Right renal pelvis (tissue), 4 donors: ENCODE measurements at regions not wholly inside any gene's neighbourhood (a gene's known extent, or its start where the extent isn't known, plus 50 kb on each side); places are given as distances from the start of the nearest gene placed in this dataset.

Experiments
- DNase-seq, 4 donors: peaks; one replicate each; pipeline ENCODE4 v3.0.0-alpha.2; 2013; ENCODE audit warnings: low read depth in 4 of 4, low spot score in 3 of 4, missing footprints in 1 of 4

GRCh38 chr1:94620345-94621031 is 78.9 kb upstream of the F3 start:
- no peak for DNase-seq

GRCh38 chr1:94619731-94620130 is 78.2 kb upstream of the F3 start:
- no peak for DNase-seq

GRCh38 chr1:94617957-94618739 is 76.6 kb upstream of the F3 start:
- DNase-seq = no peak

GRCh38 chr1:94617134-94617805 is 75.7 kb upstream of the F3 start:
- DNase-seq = no peak

GRCh38 chr1:94616506-94616905 is 74.9 kb upstream of the F3 start:
- DNase-seq = no peak

- no peak for DNase-seq
Observed at GRCh38 chr1:94614996-94615395, 73.4 kb upstream of the F3 start.

GRCh38 chr1:94614168-94614815 is 72.7 kb upstream of the F3 start:
- no peak for DNase-seq

- DNase-seq = no peak
Observed at GRCh38 chr1:94612525-94613204, 71.1 kb upstream of the F3 start.

GRCh38 chr1:94611681-94612475 is 70.3 kb upstream of the F3 start:
- DNase-seq = no peak

- no peak for DNase-seq
Observed at GRCh38 chr1:94609619-94610018, 68.1 kb upstream of the F3 start.

GRCh38 chr1:94608852-94609530 is 67.4 kb upstream of the F3 start:
- no peak for DNase-seq

GRCh38 chr1:94608142-94608851 is 66.7 kb upstream of the F3 start:
- no peak for DNase-seq

- no peak for DNase-seq
Observed at GRCh38 chr1:94607398-94607797, 65.8 kb upstream of the F3 start.

GRCh38 chr1:94606471-94606870 is 64.9 kb upstream of the F3 start:
- no peak for DNase-seq

GRCh38 chr1:94603663-94604062 is 62.1 kb upstream of the F3 start:
- DNase-seq = no peak

GRCh38 chr1:94602802-94603625 is 61.5 kb upstream of the F3 start:
- no peak for DNase-seq

GRCh38 chr1:94602316-94602715 is 60.8 kb upstream of the F3 start:
- no peak for DNase-seq

GRCh38 chr1:94600556-94600955 is 59.0 kb upstream of the F3 start:
- DNase-seq = no peak
